ENCODE measurements at regions not wholly inside any gene's neighbourhood (a gene's known extent, or its start where the extent isn't known, plus 50 kb on each side); places are given as distances from the start of the nearest gene placed in this dataset.
A peak's percentile ranks its signal among the peaks of the same experiment; 100 is the strongest.

DNA sequence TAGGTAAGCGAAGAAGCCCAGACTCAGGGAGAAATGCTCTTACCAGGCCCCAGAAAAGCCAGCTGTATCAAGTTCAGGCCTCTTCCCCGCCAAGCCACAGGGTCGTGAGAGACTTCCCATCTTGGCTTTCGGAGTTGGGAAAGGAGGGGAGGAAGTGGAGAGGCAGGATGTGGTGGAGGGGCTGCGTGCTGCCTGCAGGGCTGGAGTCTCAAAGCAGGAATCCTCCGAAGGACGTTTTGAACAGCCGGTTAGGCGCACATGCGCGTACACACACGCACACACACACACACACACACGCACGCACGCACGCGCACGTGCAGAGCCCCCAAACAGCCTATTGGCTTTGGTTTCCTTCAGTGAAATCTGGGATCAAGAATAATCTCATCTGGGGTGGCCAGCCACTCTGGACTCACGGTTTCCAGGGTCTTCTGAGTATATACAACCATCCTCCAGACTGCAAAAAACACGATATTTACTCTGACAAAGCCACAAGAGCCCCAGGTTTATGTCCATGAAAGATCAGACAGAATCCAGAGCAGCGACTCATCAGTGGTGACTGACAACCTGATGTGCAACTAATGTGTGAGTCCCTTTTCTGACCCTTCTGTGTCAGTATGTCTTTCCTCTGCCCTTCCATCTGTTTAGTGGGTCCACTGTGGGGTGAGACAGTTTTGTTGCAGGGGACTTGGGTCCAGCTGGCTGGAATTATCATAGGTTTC, 115.0 kb upstream of the ZNF438 start:
- peak; percentile 87 for DNase-seq (ENCODE audit: low read depth)

DNA sequence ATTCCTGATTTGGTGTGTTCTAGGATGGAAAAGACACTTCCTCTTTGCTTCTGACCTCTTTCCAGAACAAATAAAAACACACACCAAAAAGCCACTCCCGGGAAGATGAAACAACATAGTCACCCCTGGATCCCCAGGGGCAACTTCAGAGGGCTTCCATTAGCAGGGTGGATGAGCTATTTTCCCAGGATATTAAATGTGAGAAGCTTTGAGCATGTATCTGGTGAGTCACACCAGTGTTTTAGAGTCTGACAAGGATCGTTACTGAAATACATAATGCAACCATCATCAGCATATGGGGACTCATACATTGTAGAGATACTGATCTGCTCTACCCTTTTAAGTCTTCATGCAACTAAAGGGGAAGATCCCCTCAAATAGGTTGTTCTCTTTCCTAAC, 115.5 kb upstream of the ZNF438 start:
- DNase-seq (ENCODE audit: low read depth): peak; percentile 65

DNA sequence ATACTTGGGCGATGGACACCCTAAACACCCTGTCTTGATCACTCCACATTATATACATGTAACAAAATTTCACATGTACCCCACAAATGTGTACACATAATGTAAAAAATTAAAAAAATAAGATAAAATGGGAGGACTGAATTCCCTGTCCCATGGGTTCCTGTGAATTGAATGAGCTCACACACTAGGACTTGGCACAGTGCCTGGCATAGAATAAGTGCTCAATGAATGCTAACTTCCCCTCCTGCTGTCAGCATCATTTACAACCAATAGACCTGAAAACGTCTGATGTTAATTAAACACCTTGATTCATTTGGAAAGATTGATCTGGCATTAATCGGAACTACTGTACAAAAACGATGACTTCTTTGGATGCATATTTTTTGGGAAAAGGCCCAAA, 117.3 kb upstream of the ZNF438 start:
- DNase-seq (ENCODE audit: low read depth): peak; percentile 23

DNA sequence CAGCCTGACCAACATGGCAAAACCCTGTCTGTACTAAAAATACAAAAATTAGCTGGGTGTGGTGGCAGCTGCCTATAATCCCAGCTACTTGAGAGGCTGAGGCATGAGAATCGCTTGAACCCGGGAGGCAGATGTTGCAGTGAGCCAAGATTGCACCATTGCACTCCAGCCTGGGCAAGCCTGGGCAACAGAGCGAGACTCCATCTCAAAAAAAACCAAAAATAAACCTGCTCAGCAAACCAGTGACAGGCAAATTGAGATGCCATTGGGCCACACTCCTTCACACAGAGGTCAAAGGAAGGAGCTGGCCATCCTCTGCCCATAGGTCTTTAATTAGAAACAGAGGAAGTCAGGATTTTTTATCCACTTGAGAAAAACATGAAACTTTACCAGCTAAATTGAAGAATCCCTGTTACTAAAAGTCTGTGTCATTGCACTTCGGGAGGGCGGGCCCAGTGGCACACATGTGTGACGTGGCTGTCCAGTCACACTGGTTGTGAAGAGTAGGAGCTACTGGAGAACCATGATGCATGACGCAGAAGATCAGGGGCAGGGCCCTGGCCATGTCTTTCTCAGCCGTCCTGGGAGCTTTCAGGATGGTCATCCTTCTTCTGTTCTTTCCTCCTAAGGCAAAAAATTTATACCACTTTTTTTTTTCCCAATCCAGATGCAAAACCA, 118.3 kb upstream of the ZNF438 start:
- no peak for DNase-seq (ENCODE audit: low read depth)

DNA sequence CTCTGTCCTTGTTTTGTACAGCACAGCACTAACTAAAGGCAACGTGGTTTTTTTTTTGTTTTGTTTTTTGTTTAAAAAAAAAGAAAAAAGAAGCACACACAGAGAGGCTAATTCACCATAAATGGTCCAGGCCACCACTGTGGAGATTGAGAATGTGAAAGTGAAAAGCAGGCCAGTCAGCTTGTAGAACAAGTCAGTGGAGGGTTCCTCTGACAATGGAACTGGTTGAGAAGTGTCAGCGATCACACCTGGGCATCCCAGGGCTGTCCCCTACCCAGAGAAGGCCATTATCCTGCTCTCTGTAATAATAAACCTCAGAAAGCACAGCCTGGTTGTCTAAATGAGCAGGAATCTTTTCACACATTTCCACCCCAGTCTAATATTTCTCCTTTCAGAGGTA, 119.6 kb upstream of the ZNF438 start:
- no peak for DNase-seq (ENCODE audit: low read depth)

DNA sequence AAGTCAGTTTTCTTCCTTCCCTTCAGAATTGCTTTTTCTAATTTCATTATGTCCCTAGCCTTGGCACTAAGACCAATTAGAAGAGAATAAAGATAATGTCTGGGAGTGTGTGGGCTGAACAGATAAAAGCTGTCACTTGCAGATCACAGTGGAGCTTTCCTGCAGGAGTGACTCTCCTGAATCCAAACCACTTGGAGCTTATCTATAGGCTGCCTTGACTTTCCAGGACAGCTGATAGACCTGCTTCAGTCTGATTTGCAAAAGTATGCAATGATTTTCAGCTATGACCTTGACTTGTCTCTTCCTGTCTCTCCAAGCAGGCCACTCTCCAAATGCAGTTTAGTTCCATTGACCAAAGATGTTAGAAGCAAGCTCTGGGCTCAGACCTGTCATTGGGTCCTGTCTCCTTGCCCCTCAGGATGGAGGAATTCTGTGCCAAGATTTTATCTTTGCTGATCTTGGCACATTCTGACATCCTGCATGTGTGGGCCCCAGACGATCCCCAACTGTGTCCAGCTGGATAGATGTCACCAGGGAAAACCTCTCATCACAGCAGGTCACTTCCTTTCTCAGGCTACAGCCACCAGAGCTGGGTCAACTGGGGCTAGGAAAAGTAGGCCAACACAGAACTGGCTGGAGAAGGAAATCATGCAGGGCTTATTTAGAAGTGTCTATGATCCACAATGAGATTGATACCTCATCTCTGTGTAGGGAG, 120.9 kb upstream of the ZNF438 start:
- DNase-seq (ENCODE audit: low read depth): no peak

DNA sequence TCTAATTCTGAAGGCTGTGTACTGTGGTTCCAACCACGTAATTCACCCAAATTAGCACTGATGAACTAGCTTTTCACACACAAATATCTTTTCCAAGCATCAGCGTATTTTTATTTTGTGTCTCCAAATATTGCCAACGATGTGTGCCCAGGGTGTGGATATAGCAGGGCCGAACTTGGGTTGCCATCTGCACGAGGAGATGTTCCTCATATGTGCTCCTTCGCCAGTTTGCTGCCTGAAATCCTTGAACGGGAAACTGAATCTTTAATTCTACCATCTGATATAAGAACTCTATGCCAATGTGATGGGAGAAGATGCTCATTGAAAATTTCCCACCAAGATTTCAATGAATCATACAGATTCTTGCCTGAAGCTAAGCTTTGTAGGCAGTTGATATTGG, 121.5 kb upstream of the ZNF438 start:
- no peak for DNase-seq (ENCODE audit: low read depth)

DNA sequence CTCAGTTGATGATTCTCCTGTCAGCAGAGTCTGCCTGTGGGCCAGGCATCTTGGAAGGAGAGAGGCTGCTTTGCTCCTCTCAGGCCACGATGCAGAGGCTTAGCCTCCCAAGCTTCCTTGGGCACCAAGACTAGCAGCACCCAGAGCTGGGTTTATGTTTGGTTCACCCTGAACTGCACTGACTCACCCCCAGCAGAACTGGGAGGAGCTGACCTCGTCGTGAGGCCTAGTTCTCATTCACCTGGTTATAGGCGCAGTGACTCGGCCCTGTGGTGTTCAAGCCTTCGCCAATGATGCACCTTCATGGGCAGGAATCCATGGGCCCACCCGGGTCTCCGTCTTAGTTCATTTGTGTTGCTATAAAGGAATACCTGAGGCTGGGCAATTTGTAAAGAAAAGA, 122.0 kb upstream of the ZNF438 start:
- DNase-seq (ENCODE audit: low read depth): no peak

DNA sequence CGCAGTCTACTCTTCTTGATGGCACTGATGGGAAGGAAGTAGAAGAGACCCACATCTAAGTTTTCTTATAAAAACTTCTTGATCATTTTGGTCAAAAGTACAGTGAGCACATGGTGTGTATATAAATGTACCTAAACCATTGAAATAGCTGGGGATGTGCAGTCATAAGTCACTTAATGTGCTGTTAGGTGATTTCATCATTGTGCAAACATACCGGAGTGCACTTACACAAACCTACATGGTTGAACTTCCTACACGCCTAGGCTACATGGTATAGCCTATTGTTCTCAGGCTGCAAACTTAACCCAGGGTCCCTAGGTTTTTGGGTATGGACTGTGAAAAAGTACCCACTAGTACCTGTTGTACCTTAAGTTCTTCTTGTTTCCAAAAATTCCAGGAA, 123.3 kb upstream of the ZNF438 start:
- no peak for DNase-seq (ENCODE audit: low read depth)

DNA sequence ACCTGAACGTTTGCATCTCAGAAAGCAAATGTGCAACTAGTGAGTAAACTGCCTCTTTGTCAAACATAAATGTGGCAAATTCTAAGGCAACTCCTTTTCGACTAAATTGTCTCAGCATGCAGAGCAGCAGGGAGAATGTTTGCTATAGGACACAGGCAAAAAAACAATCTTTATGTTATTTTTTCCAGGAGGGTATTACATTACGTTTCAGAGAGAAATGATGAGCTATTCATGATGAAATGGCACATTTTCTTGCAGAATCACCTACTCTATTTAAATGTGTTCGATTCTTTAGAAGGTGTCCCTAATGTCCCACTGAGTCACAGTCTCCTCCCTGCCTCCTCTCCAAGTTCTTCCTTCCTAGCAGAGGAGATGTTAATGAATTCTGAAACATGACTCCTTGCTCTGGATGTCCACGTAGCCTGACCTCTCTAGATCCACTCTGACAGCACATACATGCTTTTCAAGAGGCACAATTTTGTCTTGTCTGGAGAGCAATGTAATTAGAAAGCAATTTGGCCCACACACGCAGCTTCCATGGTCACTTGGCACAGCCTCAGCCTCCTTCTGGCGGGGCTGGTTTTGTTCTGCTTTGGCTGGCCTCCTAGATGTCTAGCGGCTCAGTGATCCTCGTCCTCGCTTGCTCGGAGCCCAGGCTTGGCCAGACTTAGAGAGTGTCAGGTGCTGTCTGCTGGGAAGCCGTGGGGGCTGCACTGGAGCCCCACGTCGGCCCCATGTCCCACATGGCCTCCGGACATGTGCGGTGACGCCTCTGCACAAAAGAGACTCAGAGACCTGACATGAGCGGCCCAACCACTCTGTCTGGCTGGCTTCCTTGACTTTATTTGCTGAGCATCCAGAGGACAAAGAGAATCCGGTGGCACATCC, 125.7 kb upstream of the ZNF438 start:
- peak; percentile 60 for DNase-seq (ENCODE audit: low read depth)

DNA sequence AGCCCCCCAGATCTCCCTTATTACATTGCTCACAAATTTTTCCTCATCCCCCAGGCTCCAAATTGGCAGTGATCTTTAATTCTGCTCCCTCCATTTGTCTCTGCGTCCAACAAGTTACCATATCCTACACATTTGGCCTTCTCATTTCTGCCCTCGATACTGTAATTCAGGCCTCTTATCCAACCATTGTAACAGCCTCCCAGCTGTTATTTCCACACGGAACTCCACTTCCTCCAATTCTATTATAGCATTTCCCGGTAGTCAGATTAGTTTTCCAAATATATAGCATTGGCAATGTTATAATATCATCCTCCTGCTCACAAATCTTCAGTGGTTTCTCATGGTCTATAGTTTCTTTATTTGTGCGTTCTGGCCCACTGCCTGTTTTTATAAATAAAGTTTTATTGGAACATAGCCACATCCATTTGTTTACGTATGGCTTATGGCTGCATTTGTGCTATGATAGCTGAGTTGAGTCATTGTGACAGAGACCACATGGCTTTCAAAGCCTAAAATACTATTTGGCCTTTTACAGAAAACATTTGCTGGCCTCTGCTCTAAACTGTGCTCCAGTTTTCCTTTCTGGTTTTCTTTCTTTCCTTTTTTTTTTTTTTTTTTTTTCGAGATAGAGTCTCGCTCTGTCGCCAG, 126.5 kb upstream of the ZNF438 start:
- no peak for DNase-seq (ENCODE audit: low read depth)

DNA sequence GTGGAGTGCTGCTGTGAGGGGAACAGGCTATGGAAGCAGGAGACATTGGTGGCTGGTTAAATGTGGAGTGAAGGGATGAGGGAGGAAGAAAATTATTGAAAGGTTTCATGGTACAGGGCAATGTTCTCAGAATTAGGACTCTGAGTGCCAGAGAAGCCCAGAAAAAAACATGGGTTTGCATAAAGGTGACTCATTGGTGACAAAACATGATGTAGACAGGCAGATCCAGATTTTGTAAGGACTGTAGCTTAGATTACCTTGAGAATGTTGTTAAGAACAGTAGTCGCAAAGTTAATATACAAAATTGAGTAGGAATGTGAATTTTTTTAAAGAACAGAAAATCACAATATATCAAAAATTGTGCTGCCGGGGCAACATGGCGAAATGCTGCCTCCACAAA, 134.9 kb upstream of the ZNF438 start:
- no peak for DNase-seq (ENCODE audit: low read depth)

DNA sequence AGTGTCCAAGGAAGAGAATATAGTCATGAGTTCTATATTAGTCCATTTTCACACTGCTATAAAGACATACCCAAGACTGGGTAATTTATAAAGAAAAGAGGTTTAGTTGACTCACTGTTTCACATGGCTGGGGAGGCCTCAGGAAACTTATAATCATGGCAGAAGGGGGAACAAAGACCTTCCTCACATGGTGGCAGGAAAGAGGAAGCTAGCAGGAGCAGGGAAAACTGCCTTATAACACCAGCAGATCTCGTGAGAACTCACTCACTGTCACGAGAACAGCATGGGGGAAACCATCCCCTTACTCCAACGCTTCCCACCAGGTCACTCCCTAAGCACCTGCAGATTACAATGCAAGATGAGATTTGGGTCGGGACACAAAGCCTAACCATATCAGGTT, 139.0 kb upstream of the ZNF438 start:
- DNase-seq (ENCODE audit: low read depth): no peak

DNA sequence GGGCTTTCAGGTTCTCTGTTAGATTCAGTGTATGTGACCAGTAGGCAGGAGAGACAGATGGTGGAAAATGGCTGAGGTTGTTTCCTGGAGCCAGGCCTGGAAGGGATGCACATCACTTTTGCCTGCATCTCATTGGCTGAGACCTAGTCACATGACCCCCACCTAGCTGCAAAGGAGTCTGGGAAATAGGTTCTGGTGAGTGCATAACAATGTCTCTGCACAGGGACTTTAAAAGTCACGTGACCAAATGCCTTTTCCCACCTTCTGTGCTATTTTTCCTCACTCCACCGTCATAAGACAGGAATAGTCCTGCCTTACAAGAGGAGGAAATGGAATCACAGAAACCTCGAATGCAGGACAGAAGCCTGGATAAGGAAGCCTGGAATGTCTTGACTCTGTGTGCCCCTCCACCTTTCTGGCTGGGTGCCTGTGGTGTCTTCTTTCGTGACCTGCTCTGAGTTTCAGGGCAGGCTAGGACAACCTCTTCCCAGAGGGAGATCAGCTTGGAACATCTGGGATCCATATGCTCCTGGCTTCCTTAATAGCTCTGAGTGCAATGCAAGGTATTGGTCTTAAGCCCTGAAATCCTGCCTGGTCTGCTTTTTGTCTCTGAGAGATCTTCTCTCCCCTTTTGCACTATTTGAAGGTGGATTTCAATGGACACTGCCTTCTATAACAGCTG, 139.9 kb upstream of the ZNF438 start:
- no peak for DNase-seq (ENCODE audit: low read depth)

DNA sequence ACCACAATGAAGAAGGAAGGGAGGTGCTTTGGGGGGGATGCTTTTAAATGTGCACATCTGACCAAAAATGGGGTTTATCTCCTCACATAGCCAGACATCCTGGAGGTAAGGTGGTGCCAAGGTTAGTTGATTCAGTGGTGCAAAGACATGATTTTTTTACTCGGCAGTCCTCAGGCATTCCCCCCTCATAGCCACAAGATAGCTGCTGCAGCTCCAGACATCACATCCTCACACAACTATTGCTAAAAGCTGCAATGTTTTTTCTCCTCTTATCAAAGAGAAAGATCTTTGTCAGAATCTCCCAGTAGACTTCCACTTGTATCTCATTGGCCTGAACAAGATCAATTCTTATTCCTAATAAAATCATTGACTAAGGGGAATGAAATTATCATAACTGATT, 141.3 kb upstream of the ZNF438 start:
- no peak for DNase-seq (ENCODE audit: low read depth)

DNA sequence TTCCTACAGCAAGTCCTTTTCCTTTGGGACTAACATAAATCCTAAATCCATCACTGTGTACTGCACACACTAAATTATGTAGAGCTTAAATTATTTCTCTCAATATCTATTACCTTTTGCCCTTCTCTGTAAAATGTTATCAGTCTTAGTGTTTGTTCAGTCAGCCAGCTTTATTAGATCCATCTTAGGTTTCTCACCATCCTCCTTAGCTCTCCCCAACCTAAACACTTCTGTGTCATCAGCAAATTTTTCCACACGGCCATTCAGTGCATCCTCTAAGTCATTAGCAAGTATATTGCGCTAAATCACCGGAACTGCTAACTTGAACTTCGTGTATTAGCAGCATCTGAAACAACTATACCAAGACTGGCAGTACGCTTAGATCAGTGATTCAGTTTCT, 142.1 kb upstream of the ZNF438 start:
- DNase-seq (ENCODE audit: low read depth): no peak

DNA sequence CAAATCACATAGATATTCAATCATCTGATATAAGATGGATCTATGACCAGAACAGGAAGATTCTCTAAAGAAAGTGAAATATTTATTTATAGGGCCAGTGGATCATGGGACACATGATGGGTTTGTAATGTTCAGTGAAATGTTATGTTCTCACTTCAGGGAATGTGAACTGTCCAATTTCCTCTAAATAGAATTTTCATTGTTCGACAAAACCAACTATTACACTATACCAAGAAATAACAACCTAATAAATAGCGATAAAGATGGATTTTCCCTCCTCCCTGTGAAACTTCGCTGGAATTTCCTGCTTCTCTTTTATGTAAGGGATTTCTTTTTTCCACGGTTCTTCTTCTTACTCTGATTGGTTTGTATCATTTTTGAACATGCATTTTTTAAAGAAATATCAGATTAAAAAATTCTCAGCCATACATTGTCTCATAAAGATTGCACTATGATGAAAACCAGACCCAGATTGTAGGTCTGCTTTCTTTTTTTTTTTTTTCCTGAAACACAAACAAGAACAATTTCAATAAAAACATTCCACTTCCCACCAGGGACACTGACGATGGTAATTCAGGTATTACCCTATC, 139.8 kb upstream of the ZEB1 start:
- DNase-seq (ENCODE audit: low read depth): no peak

DNA sequence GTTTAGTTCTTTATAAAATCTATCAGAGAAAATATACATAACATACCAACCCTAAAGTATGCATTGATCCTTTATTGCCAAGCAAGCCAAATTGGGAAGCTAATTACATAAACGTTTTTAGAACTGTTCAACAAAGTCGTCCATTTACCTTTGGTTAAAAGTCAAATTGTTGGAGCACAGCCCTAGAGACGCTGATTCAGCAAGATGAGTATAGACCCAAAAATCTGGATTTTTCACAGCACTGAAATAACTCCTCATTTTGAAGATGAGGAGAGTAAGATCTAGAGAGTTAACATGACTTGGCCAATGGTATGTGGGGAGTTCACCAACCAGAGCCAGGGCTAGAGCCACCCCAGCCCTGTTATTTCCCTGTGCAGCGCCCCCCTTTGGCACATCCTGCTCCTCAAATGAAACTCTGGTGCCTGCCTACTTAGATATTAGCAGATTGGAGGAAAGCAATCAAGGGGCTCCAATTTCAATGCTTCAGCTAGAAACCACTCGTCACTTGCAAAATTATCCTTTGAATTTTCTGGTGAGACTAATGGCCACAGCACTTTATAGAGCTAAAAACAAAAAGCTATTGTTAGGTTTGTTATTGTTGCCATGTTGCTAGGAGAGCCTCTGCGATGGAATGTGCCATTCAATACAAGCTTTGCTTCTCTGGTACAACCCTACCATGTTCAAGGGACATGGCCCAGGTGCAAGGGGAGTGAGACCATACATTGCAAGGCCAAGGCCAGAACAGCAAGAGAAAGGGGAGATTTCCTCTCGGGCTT, 132.6 kb upstream of the ZEB1 start:
- peak; percentile 26 for DNase-seq (ENCODE audit: low read depth)

DNA sequence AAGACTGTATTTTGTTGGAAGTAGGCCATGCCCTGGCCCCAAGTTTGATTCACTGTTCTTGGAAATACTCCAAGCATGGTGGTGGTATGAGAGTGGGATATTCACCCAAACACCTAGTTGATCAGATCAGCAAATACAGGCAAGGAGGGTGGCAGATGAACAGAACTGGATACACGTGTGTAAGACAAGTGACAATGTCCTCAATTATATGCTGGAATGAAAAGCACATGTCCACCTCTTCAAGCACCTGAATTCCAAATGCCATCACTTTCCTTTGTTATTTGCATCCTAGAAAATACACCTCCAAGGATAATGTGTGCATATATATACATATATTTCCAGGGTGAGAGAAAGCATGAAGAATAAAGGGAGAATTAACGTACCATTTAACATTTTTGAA, 131.8 kb upstream of the ZEB1 start:
- DNase-seq (ENCODE audit: low read depth): no peak

Measured in M059J (cell line).